ENCODE measurements at regions not wholly inside any gene's neighbourhood (a gene's known extent, or its start where the extent isn't known, plus 50 kb on each side); places are given as distances from the start of the nearest gene placed in this dataset.
"Not testable (repeated sequence)": the region's sequence is repeated elsewhere in the genome, so short reads cannot be mapped to it uniquely, and the experiment has no call there.

DNA sequence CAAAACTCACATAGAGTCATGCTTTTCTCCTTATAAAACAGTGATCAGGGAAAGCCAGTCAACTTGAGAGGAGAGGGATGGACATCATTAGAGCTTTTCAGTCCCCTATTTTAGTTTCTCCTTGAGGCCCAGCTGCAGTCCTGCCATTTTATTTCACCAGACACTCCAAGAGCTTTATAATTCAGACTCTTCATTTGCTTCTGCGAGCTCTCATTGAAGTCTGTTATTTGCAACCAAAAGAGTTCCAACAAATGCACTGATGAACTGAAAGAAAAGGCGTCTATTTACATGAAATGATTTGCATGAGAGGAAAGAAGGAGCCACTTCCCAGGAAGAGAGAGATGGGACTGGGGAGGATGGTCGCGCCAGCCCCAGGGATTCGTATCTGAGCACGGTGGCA, 86.8 kb downstream of the NDUFA12 start:
- DNase-seq, result no peak

GRCh38 chr12:94909663-94910062, 93.8 kb downstream of the NDUFA12 start:
- no peak for DNase-seq

GRCh38 chr12:94905749-94906148, 97.7 kb downstream of the NDUFA12 start:
- not testable (repeated sequence) for DNase-seq

- no peak for DNase-seq
Measured at GRCh38 chr12:94900496-94900895, 103.0 kb downstream of the NDUFA12 start.

GRCh38 chr12:94898388-94898787, 105.1 kb downstream of the NDUFA12 start:
- DNase-seq, result peak; percentile 9

DNA sequence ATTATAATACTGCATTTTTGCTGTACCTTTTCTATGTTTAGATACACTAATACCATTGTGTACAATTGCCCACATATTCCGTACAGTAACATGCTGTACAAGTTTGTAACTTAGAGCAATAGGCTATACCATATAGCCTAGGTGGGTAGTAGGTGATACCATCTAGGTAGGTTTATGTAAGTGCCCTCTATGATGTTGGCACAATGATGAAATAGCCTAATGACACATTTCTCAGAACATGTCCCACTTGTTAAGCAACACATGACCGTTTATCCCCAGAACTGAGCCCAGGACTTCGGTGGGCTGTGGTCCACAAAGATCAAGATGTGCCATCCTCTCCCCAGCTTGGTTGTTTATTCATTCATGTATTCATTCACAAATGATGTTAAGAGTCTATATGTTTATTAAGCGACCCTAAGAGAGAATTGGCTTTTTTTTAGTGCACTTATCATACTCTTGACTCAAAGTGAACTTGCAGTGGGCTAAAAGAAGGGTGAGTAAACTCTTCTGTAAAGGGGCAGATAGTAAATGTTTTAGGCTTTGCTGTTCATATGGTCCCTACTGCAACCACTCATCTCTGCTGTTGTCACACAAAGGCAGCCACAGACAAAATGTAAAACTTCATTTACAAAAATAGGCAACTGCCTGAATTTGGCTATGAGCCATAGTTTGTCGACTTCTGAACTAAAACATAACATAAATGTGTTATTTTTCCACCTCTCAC, 110.8 kb downstream of the NDUFA12 start:
- DNase-seq, result no peak

DNA sequence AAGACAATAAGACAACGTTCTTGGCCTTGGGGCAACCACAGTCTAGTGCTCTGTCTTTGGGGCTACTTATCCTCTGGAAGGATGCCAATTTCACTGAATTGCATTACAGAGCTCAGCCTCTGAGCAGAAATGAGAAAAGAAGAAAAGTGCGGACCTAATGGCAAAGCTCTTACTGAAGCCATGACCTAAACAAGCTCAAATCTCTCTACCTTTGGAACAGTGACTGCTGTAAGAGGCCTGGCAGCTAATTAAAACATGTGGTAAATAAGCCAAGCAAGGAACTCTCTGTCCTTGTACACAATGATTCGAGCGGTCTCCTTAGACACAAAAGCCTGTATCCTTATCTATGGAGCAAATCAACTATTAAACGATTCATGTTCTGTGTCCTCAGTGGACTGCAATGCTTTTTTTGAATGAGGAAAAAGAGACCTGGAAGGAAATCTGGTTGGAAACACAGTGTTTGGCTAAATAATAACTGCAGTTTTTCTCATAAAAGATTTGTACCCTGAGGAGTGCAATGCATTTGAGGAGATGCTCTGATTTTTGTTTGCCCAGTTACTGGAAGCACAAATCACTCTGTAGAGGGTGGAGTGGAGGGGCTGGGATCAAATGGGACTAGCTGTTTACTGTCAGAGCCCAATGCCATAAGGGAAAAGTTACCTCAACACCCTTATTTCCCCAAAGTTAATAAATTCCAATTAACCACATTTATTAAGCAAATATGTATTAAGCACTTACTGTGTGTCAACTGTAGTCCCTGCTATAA, 113.9 kb downstream of the NDUFA12 start:
- DNase-seq, result no peak

DNA sequence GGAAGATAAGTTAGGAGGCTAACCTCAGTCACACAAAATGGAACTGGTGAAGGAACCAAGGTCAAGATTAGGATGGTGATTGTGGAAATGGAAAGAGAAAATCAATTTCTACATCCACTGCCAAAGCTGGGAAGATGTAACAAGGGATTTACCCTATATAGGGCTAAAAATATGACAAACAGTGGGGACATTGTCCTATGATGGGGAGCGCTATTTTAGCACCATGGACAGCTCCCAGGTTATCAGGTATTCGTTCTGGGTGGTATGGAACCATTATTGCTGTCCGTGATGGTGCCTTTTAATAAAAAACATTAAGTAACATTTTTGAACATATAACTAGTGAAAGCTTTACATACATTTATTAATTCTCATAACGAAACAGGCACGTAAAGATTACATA, 124.0 kb downstream of the NDUFA12 start:
- no peak for DNase-seq

DNA sequence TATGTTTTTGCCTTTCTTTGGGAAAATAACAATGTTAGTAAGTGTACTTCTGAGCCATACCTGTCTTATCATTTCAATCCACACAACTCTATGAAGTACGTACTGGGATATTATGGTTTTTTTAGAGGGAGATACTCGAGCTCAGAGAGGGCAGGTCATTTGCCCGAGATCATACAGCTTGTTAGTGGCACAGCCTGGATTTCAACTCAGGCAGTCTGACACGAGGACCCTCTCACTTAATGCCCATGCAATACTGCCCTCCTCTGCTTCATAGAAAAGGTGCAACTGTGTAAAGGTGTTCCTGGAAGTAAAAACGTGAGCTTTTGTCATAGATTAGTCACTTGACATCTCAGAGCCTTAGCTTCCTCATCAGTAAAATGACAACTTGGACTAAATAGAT, 128.0 kb downstream of the NDUFA12 start:
- peak; percentile 16 for DNase-seq

- DNase-seq, result no peak
Measured at GRCh38 chr12:94874518-94875302, 128.8 kb downstream of the NDUFA12 start.

DNA sequence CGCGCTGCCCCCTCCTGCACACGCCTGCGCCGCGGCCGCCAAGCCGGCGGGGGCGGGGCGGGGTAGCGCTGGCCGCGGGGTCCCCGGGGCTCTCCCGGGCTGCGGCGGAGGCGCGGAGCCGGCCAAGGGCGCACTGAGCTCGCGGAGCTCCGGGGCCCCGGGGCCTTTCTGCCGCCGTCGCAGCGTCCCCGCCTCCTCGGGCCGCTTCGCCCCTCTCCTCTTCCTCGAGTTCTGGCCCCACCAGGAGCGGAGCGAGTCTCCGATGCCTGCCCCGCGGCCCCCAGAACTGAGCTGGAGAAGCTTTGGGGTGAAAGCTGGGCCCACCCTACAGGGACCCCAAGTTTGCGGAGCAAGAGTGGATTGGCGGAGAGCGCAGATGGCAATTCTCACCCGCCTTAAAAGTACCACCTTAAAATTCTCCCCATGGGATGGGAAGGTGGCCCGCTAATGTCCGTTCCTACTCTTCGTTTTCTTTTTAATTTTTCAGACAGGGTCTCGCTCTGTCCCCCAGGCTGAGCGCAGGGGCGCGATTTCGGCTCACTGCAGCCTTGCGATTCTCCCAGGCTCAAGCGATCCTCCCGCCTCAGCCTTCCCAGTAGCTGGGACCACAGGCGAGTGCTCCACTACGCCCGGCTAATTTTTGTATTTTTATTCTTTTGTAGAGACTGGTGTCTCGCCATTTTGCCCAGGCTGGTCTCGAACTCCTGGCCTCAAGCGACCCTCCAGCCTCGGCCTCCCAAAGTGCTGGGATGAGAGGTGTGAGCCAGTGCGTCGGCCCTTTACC, 129.6 kb downstream of the NDUFA12 start:
- no peak for DNase-seq

- no peak for DNase-seq
Measured at GRCh38 chr12:94872971-94873733, 130.3 kb downstream of the NDUFA12 start.

DNA sequence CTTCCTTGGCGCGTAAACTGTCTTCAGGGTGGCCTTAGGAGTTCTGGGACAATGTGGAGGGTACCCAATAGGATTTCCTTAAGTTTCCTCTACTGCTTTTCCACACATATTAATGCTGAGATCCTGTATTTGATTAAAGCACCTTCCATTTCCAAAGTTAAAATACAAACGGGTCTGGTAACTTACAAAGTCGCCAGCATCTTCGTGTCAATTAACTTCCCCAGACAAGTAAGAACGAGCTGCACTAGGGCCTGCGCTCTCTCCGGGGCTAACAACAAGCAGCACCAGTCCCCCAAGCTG, 130.9 kb downstream of the NDUFA12 start:
- DNase-seq, result no peak

DNA sequence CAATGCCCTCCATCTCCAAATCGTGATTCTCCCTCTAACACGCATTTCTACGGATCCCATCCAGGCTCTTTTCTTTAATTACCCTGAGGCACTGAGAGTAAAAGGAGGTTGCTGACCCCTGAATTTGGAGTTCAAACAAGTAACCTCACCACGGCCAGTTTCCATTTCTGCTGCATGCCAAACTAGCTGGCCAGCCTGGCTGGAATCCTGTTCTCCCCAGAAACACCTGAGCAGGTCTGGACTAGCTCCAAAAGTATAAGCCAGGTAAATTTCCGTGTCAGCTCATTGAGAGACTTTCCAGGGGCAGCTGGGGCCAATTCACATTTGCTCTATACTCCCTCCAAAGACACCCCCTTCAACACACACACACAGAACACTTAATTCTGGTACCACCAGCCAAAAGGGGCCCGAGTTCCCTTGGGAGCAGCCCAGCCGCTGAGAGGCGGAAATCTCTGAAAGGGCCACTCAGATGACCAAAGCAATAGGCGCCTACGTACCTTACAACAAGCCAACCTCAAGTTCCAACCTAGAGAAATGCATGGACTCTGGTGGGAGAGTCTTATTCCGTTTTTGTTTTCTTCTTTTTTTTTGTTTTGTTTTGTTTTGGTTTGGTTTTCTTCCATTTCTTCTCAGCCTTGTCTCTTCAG, 131.4 kb downstream of the NDUFA12 start:
- no peak for DNase-seq

GRCh38 chr12:94870511-94870910, 133.0 kb downstream of the NDUFA12 start:
- no peak for DNase-seq

- no peak for DNase-seq
Measured at GRCh38 chr12:94868161-94868560, 135.3 kb downstream of the NDUFA12 start.

DNA sequence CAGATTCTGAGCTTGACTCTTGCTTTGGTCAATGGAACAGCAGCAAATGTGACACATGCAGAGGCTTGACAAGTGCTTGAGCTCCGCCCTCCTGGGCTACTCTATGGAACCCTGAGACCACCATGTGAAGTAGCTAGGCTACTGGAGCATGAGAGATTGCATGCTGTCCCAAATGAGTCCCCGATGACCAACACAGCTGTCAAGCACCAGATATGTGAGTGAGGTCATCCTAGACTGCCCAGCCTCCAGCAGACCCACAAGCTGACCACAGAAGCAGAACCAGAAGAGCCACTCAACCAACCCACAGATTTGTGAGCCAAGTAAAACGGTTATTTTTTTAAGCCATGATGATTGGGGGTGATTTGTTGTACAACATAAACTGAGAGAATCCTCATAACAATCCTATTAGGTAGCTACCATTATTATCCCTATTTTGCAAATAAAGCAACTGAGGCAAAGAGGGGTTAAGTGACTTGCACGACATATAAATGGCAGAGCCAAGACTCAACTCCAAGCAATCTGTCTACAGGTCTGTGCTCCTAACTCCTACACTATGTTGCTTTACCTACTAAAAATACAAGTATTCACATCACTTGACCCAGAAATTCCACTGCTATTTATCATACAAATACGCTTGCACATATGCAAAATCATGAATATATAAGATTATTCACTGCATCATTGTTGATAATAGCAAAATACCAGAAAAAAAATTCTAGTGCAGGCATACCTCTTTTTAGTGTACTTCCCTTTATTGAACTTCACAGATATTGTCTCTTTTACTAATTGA, 136.2 kb downstream of the NDUFA12 start:
- DNase-seq, result peak; percentile 46

GRCh38 chr12:94864987-94865386, 138.5 kb downstream of the NDUFA12 start:
- no peak for DNase-seq

- no peak for DNase-seq
Measured at GRCh38 chr12:94863321-94864035, 140.0 kb downstream of the NDUFA12 start.

DNA sequence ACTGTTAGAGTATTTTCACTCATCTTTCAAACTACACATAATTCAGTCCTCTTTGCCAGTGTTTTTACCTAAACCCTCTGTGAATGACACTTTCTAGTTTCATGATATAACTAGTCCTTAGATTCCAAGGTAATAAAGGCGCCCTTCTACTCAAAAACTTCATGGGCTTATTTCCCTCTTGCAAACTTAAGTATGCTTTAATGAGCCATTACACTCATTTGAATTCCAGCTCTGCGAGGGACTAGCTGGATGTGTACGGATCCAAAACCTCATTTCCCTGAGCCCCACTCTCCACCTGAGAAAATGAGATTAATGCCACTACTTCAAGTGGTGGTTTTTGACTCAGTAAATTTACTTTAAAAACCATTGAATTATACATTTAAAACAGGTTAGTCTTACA, 141.1 kb downstream of the NDUFA12 start:
- DNase-seq, result no peak
